Spleen (tissue), 7 donors: ENCODE measurements at regions not wholly inside any gene's neighbourhood (a gene's known extent, or its start where the extent isn't known, plus 50 kb on each side); places are given as distances from the start of the nearest gene placed in this dataset.

Source experiments
- CTCF ChIP-seq, 11 experiments: fragments of 200-600 bp in 7 of 11; fragments of 450-650 bp in 4 of 11; sonication (generic) in 4 of 11; IDR thresholded peaks in 8 of 11; conservative IDR thresholded peaks in 3 of 11; 1 replicate in 7 of 11; 2 replicates in 4 of 11; pipeline versions ENCODE4 v1.4.0 to v1.8.0; 2016 to 2021; ENCODE audit warnings: antibody characterized with exemption in 11 of 11, inconsistent platforms in 4 of 11, mild to moderate bottlenecking in 1 of 11
- POLR2A ChIP-seq, 3 donors: fragments of 450-650 bp; IDR thresholded peaks; one replicate each; pipeline ENCODE4 v1.5.1; 2017; ENCODE audit warnings: antibody characterized with exemption in 3 of 3, mild to moderate bottlenecking in 1 of 3
- POLR2AphosphoS5 ChIP-seq, 3 donors: sonication (generic); formaldehyde crosslinking; IDR thresholded peaks; one replicate each; pipeline ENCODE4 v1.5.1; 2017; ENCODE audit warnings: antibody characterized with exemption in 3 of 3
- donor health status: DM: no; HTN: no; CAD: no; lungs with moderate emphysema.
- donor health status: DM: no; HTN: no; CAD: no.
- donor health status: DM: no; HTN: no; CAD: no.

GRCh38 chr6:155771822-155772221, 316.2 kb upstream of the NOX3 start:
- TF ChIP-seq POLR2AphosphoS5 (IDR thresholded peaks at IDR 0.05): no peak
- TF ChIP-seq CTCF (IDR thresholded peaks at IDR 0.05 in 8 of 11, conservative IDR thresholded peaks at IDR 0.05 in 3 of 11): no peak
- TF ChIP-seq POLR2A (IDR thresholded peaks at IDR 0.05): no peak
